ENCODE measurements at regions not wholly inside any gene's neighbourhood (a gene's known extent, or its start where the extent isn't known, plus 50 kb on each side); places are given as distances from the start of the nearest gene placed in this dataset.
"Not testable (repeated sequence)": the region's sequence is repeated elsewhere in the genome, so short reads cannot be mapped to it uniquely, and the experiment has no call there.

GRCh38 chr12:46547421-46548354 lies 175.1 kb upstream of the SLC38A2 start:
- no peaks in the 10 kb centered on the region for H3K27me3 ChIP-seq (ENCODE audit: control insufficient read depth in 3 of 3, insufficient read depth in 3 of 3, low read length in 2 of 3)
- no peaks in the 10 kb centered on the region for H3K36me3 ChIP-seq (ENCODE audit: control insufficient read depth in 4 of 4, insufficient read depth in 4 of 4, low read length in 4 of 4)
- H3K9me3 ChIP-seq (ENCODE audit: control insufficient read depth in 4 of 4, insufficient read depth in 3 of 4, low read length in 3 of 4), result no peaks in the 10 kb centered on the region
- no peak overlapping the region for H3K9ac ChIP-seq (ENCODE audit: insufficient read depth in 1 of 2, low read length in 2 of 2)
- peaks cover 0 to 10% (median 0%) of the 10 kb centered on the region in 5 donors for H3K4me1 ChIP-seq (ENCODE audit: control insufficient read depth in 5 of 5, insufficient read depth in 5 of 5, low read length in 5 of 5)
- no peak overlapping the region for H3K4me3 ChIP-seq
- TF ChIP-seq, protein P1, sequence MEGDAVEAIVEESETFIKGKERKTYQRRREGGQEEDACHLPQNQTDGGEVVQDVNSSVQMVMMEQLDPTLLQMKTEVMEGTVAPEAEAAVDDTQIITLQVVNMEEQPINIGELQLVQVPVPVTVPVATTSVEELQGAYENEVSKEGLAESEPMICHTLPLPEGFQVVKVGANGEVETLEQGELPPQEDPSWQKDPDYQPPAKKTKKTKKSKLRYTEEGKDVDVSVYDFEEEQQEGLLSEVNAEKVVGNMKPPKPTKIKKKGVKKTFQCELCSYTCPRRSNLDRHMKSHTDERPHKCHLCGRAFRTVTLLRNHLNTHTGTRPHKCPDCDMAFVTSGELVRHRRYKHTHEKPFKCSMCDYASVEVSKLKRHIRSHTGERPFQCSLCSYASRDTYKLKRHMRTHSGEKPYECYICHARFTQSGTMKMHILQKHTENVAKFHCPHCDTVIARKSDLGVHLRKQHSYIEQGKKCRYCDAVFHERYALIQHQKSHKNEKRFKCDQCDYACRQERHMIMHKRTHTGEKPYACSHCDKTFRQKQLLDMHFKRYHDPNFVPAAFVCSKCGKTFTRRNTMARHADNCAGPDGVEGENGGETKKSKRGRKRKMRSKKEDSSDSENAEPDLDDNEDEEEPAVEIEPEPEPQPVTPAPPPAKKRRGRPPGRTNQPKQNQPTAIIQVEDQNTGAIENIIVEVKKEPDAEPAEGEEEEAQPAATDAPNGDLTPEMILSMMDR (IDR thresholded peaks at IDR 0.05; ENCODE audit: control extremely low read depth, extremely low read depth), result no peak
- DNase-seq, result no peak
- H3K27ac ChIP-seq (ENCODE audit: low read depth in 1 of 2, low read length in 1 of 2), result peak overlapping the region in 1 of 2 donors; percentile 40
- WGBS, 2 donors, result 83 to 93% methylated on average over 1 of the region's 1 CpG
- no peak for ATAC-seq (ENCODE audit: insufficient read depth, low FRiP score)

GRCh38 chr12:46546634-46547273 lies 174.2 kb upstream of the SLC38A2 start:
- Histone ChIP-seq H3K36me3 (ENCODE audit: control insufficient read depth in 4 of 4, insufficient read depth in 4 of 4, low read length in 4 of 4) (no peaks in the 10 kb centered on the region), H3K9ac (ENCODE audit: insufficient read depth in 1 of 2, low read length in 2 of 2) (no peak overlapping the region), H3K27ac (ENCODE audit: low read depth in 1 of 2, low read length in 1 of 2) (no peak overlapping the region), H3K9me3 (ENCODE audit: control insufficient read depth in 4 of 4, insufficient read depth in 3 of 4, low read length in 3 of 4) (no peaks in the 10 kb centered on the region), H3K27me3 (ENCODE audit: control insufficient read depth in 3 of 3, insufficient read depth in 3 of 3, low read length in 2 of 3) (no peaks in the 10 kb centered on the region), H3K4me1 (ENCODE audit: control insufficient read depth in 5 of 5, insufficient read depth in 5 of 5, low read length in 5 of 5) (peaks cover 0 to 10% (median 0%) of the 10 kb centered on the region in 5 donors), H3K4me3 (no peak overlapping the region)
- ATAC-seq (ENCODE audit: insufficient read depth, low FRiP score), result no peak
- no peak for DNase-seq
- 58 to 79% methylated on average over 2 of the region's 2 CpGs for WGBS, 2 donors
- TF ChIP-seq, protein P1 (IDR thresholded peaks at IDR 0.05; ENCODE audit: control extremely low read depth, extremely low read depth), result no peak

DNA sequence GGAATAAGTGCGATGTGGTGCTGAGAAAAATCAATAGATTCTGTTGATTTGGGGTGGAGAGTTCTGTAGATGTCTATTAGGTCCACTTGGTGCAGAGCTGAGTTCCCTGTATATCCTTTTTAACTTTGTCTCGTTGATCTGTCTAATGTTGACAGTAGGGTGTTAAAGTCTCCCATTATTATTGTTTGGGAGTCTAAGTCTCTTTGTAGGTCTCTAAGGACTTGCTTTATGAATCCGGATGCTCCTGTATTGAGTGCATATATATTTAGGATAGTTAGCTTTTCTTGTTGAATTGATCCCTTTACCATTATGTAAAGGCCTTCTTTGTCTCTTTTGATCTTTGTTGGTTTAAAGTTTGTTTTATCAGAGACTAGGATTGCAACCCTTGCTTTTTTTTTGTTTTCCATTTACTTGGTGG lies 170.8 kb upstream of the SLC38A2 start:
- ATAC-seq (ENCODE audit: insufficient read depth, low FRiP score); H3K4me3 ChIP-seq; H3K27me3 ChIP-seq (ENCODE audit: control insufficient read depth in 3 of 3, insufficient read depth in 3 of 3, low read length in 2 of 3); H3K9ac ChIP-seq (ENCODE audit: insufficient read depth in 1 of 2, low read length in 2 of 2); DNase-seq; H3K4me1 ChIP-seq (ENCODE audit: control insufficient read depth in 5 of 5, insufficient read depth in 5 of 5, low read length in 5 of 5); H3K27ac ChIP-seq (ENCODE audit: low read depth in 1 of 2, low read length in 1 of 2); H3K36me3 ChIP-seq (ENCODE audit: control insufficient read depth in 4 of 4, insufficient read depth in 4 of 4, low read length in 4 of 4); H3K9me3 ChIP-seq (ENCODE audit: control insufficient read depth in 4 of 4, insufficient read depth in 3 of 4, low read length in 3 of 4): not testable (repeated sequence)
- WGBS, 2 donors, result 92 to 97% methylated on average over 3 of the region's 3 CpGs

- ATAC-seq (ENCODE audit: insufficient read depth, low FRiP score), result no peak
- Histone ChIP-seq H3K27ac (ENCODE audit: low read depth in 1 of 2, low read length in 1 of 2) (no peak overlapping the region), H3K9ac (ENCODE audit: insufficient read depth in 1 of 2, low read length in 2 of 2) (no peak overlapping the region), H3K27me3 (ENCODE audit: control insufficient read depth in 3 of 3, insufficient read depth in 3 of 3, low read length in 2 of 3) (no peaks in the 10 kb centered on the region), H3K4me3 (no peak overlapping the region), H3K36me3 (ENCODE audit: control insufficient read depth in 4 of 4, insufficient read depth in 4 of 4, low read length in 4 of 4) (no peaks in the 10 kb centered on the region), H3K4me1 (ENCODE audit: control insufficient read depth in 5 of 5, insufficient read depth in 5 of 5, low read length in 5 of 5) (peaks cover 0 to 18% (median 0%) of the 10 kb centered on the region in 5 donors), H3K9me3 (ENCODE audit: control insufficient read depth in 4 of 4, insufficient read depth in 3 of 4, low read length in 3 of 4) (no peaks in the 10 kb centered on the region)
- TF ChIP-seq, protein P1 (IDR thresholded peaks at IDR 0.05; ENCODE audit: control extremely low read depth, extremely low read depth), result no peak
- 91 to 97% methylated on average over 2 of the region's 2 CpGs for WGBS, 2 donors
- DNase-seq, result no peak
These were observed 166.4 kb upstream of the SLC38A2 start for GRCh38 chr12:46538976-46539375.
